SK-N-SH (cell line): ENCODE measurements at regions not wholly inside any gene's neighbourhood (a gene's known extent, or its start where the extent isn't known, plus 50 kb on each side); places are given as distances from the start of the nearest gene placed in this dataset.

ENCODE experiments used
- CTCF ChIA-PET: fragments of 300-600, 350-600 bp; formaldehyde crosslinking; extraction: SDS; loops from one replicate; lab custom pipeline; 2021; lab: Yijun Ruan, JAX
- POLR2A ChIA-PET: fragments of 350-600 bp; sonication (Branson Sonifier 250); formaldehyde crosslinking; extraction: SDS; loops from one replicate; lab custom pipeline; 2020; ENCODE audit warnings: antibody characterized with exemption, inconsistent platforms; lab: Yijun Ruan, JAX
- DNase-seq: peaks from one replicate; pipeline ENCODE4 v3.0.0; 2012
- H2AFZ ChIP-seq: fragments of 200-600 bp; sonication (generic); 2 replicates; pipeline ENCODE4 v1.8.1; 2016; ENCODE audit warnings: antibody characterized with exemption, mild to moderate bottlenecking, low read depth
- H3F3A ChIP-seq: fragments of 200-600 bp; sonication (generic); replicated peaks from 2 replicates; pipeline ENCODE3; 2016; ENCODE audit warnings: antibody characterized with exemption, mild to moderate bottlenecking; ENCODE audit not compliant: insufficient read depth
- H3K27ac ChIP-seq, 2 experiments: fragments of 200-500 bp in 1 of 2; fragments of 200-600 bp in 1 of 2; sonication (Bioruptor generic) in 1 of 2; sonication (generic), shearing (Covaris generic) in 1 of 2; 2 replicates each; pipeline versions ENCODE4 v1.5.1 to v1.6.1; 2014 to 2016; ENCODE audit warnings: low read depth in 2 of 2, inconsistent platforms in 1 of 2, low read length in 1 of 2, mild to moderate bottlenecking in 1 of 2, mixed read lengths in 1 of 2
- H3K27me3 ChIP-seq: fragments of 200-600 bp; sonication (generic), shearing (Covaris generic); 2 replicates; pipeline ENCODE4 v1.6.1; 2016; ENCODE audit warnings: mixed run types; ENCODE audit not compliant: insufficient read depth
- H3K36me3 ChIP-seq, 2 experiments: fragments of 200-500 bp in 1 of 2; fragments of 200-600 bp in 1 of 2; sonication (Bioruptor generic) in 1 of 2; sonication (generic) in 1 of 2; replicated peaks in 1 of 2; 2 replicates each; pipeline versions ENCODE3 to v1.5.1; 2014 to 2016; ENCODE audit warnings: low read length in 1 of 2, mild to moderate bottlenecking in 1 of 2; ENCODE audit not compliant: insufficient read depth in 2 of 2, control insufficient read depth in 1 of 2
- H3K4me1 ChIP-seq, 2 experiments: fragments of 200-500 bp in 1 of 2; fragments of 200-600 bp in 1 of 2; sonication (Bioruptor generic) in 1 of 2; sonication (generic), shearing (Covaris generic) in 1 of 2; 2 replicates each; pipeline versions ENCODE4 v1.5.1 to v1.6.1; 2014 to 2016; ENCODE audit warnings: low read depth in 1 of 2, low read length in 1 of 2, mixed run types in 1 of 2; ENCODE audit not compliant: insufficient read depth in 2 of 2, control insufficient read depth in 1 of 2
- H3K4me2 ChIP-seq: fragments of 200-600 bp; sonication (generic), shearing (Covaris generic); 2 replicates; pipeline ENCODE4 v1.6.1; 2017; ENCODE audit warnings: mixed run types
- H3K4me3 ChIP-seq, 2 experiments: fragments of 200-500 bp in 1 of 2; fragments of 200-600 bp in 1 of 2; sonication (Bioruptor generic) in 1 of 2; sonication (generic), shearing (Covaris generic) in 1 of 2; 2 replicates each; pipeline versions ENCODE4 v1.5.1 to v1.8.1; 2014 to 2016; ENCODE audit warnings: low read depth in 2 of 2, inconsistent platforms in 1 of 2, low read length in 1 of 2, mild to moderate bottlenecking in 1 of 2, mixed read lengths in 1 of 2, moderate library complexity in 1 of 2
- H3K79me2 ChIP-seq: fragments of 200-600 bp; sonication (generic); 2 replicates; pipeline ENCODE4 v1.8.1; 2017; ENCODE audit warnings: mild to moderate bottlenecking; ENCODE audit not compliant: insufficient read depth
- H3K9ac ChIP-seq: fragments of 200-600 bp; sonication (generic); 2 replicates; pipeline ENCODE4 v1.6.1; 2017; ENCODE audit warnings: mixed run types
- H3K9me2 ChIP-seq: fragments of 200-600 bp; sonication (generic); 2 replicates; pipeline ENCODE4 v1.6.1; 2017; ENCODE audit warnings: mixed run types
- H3K9me3 ChIP-seq: fragments of 200-600 bp; sonication (generic); 2 replicates; pipeline ENCODE4 v1.6.1; 2017; ENCODE audit warnings: mixed run types, mild to moderate bottlenecking, moderate library complexity
- H4K20me1 ChIP-seq: fragments of 200-600 bp; sonication (generic); 2 replicates; pipeline ENCODE4 v1.6.1; 2017; ENCODE audit warnings: mild to moderate bottlenecking, mixed run types; ENCODE audit not compliant: insufficient read depth
- CHD2 ChIP-seq: fragments of 150-350 bp; IDR thresholded peaks from 2 replicates; pipeline ENCODE4 v1.6.1; 2018; ENCODE audit warnings: low read length; ENCODE audit not compliant: partially characterized antibody
- CTCF ChIP-seq: fragments of 200-600 bp; sonication (generic); IDR thresholded peaks from 2 replicates; pipeline ENCODE4 v1.6.1; 2017; ENCODE audit warnings: antibody characterized with exemption, mild to moderate bottlenecking, moderate library complexity
- EP300 ChIP-seq, 2 experiments: IDR thresholded peaks; 2 replicates each; pipeline versions ENCODE4 v1.4.0 to v1.6.1; 2012; ENCODE audit warnings: borderline replicate concordance in 1 of 2, low read depth in 1 of 2, low read length in 1 of 2
- GATA2 ChIP-seq: sonication (generic); formaldehyde crosslinking; IDR thresholded peaks from 2 replicates; pipeline ENCODE4 v1.5.0; 2020; ENCODE audit warnings: mild to moderate bottlenecking, missing genetic modification reagents
- IRF3 ChIP-seq: fragments of 150-350 bp; IDR thresholded peaks from 2 replicates; pipeline ENCODE4 v1.6.1; 2016; ENCODE audit warnings: mild to moderate bottlenecking, low read depth, low read length
- JUND ChIP-seq: IDR thresholded peaks from 2 replicates; pipeline ENCODE4 v1.4.0; 2012
- MAX ChIP-seq: IDR thresholded peaks from 2 replicates; pipeline ENCODE4 v1.4.0; 2012; ENCODE audit warnings: low read depth
- MEF2A ChIP-seq: IDR thresholded peaks from 2 replicates; pipeline ENCODE4 v1.4.0; 2012; ENCODE audit warnings: low read depth, borderline replicate concordance
- MXI1 ChIP-seq: IDR thresholded peaks from 2 replicates; pipeline ENCODE4 v1.6.1; 2012; ENCODE audit warnings: mild to moderate bottlenecking, low read depth, low read length, improper control_type of control experiment
- NRF1 ChIP-seq: IDR thresholded peaks from 2 replicates; pipeline ENCODE4 v1.6.1; 2012; ENCODE audit warnings: low read depth, mild to moderate bottlenecking, low read length
- PBX3 ChIP-seq: IDR thresholded peaks from 2 replicates; pipeline ENCODE4; 2012
- RXRA ChIP-seq: IDR thresholded peaks from 2 replicates; pipeline ENCODE4 v1.4.0; 2012; ENCODE audit warnings: low read depth, mild to moderate bottlenecking, borderline replicate concordance
- SIN3A ChIP-seq: IDR thresholded peaks from 2 replicates; pipeline ENCODE4 v1.6.1; 2012; ENCODE audit warnings: low read depth, mild to moderate bottlenecking, low read length, moderate library complexity, borderline replicate concordance
- TAF1 ChIP-seq: IDR thresholded peaks from 2 replicates; pipeline ENCODE4 v1.6.1; 2012; ENCODE audit warnings: low read depth, mild to moderate bottlenecking, low read length, moderate library complexity, borderline replicate concordance
- TCF12 ChIP-seq: IDR thresholded peaks from 2 replicates; pipeline ENCODE4 v1.4.0; 2012
- TEAD4 ChIP-seq: IDR thresholded peaks from 2 replicates; pipeline ENCODE4 v1.4.0; 2012; ENCODE audit warnings: mild to moderate bottlenecking, borderline replicate concordance; ENCODE audit not compliant: insufficient read depth
- USF2 ChIP-seq: fragments of 150-350 bp; IDR thresholded peaks from 2 replicates; pipeline ENCODE4 v1.6.1; 2017; ENCODE audit warnings: antibody characterized with exemption, low read length, low read depth, borderline replicate concordance
- ZBTB33 ChIP-seq: IDR thresholded peaks from 2 replicates; pipeline ENCODE4 v1.4.0; 2012; ENCODE audit warnings: low read depth, borderline replicate concordance
- WGBS: methylation state at CpG from one replicate; pipeline ENCODE4 v1.1.6; 2017; ENCODE audit warnings: low lambda C conversion rate; 5-methylcytosine and 5-hydroxymethylcytosine counted together

- CTCF ChIA-PET, result no interaction called here
- Histone ChIP-seq H3K9me2 (no peaks in the 10 kb centered on the region), H3K9ac (no peak overlapping the region), H3K27me3 (no peaks in the 10 kb centered on the region), H3K4me1 (peaks cover 0 to 15% of the 10 kb centered on the region in 2 experiments; a peak in 1 of 4 replicates), H3K79me2 (no peaks in the 10 kb centered on the region), H2AFZ (no peak overlapping the region), H3K27ac (no peak overlapping the region), H3K9me3 (no peaks in the 10 kb centered on the region), H4K20me1 (no peaks in the 10 kb centered on the region), H3K4me2 (no peak overlapping the region), H3F3A (peaks cover 13% of the 10 kb centered on the region), H3K36me3 (no peaks in the 10 kb centered on the region), H3K4me3 (no peak overlapping the region)
- POLR2A ChIA-PET, result no interaction called here
- no peak for DNase-seq
- 94% methylated on average over 1 of the region's 1 CpG for WGBS
- TF ChIP-seq RXRA (no peak), PBX3 (no peak), TEAD4 (no peak), EP300 (IDR thresholded peaks at IDR 0.05; ENCODE audit: borderline replicate concordance in 1 of 2, low read depth in 1 of 2, low read length in 1 of 2) (no peak), MEF2A (no peak), NRF1 (no peak), TCF12 (no peak), CTCF (no peak), IRF3 (no peak), TAF1 (no peak), CHD2 (no peak), ZBTB33 (no peak), MXI1 (no peak), GATA2 (CRISPR knock-in tag) (no peak), USF2 (no peak), SIN3A (no peak), JUND (no peak), MAX (no peak)
Observed at GRCh38 chr11:130779267-130779666, 137.0 kb downstream of the SNX19 start.
